Natural killer cell (primary cell): ENCODE measurements at regions not wholly inside any gene's neighbourhood (a gene's known extent, or its start where the extent isn't known, plus 50 kb on each side); places are given as distances from the start of the nearest gene placed in this dataset.

Experiments used
- ATAC-seq, 3 donors: fragments of 150-1000 bp in 2 of 3; fragments of 200-7000 bp in 1 of 3; cut with Tn5 transposase; 1 replicate in 1 of 3; 2 replicates in 2 of 3; pipeline ENCODE4 v1.10.0; 2021; ENCODE audit warnings: mild to moderate bottlenecking in 2 of 3, moderate library complexity in 2 of 3
- DNase-seq, 2 donors: peaks; one replicate each; pipeline versions ENCODE4 v3.0.0 to v3.0.0-alpha.2; 2013 to 2021; ENCODE audit warnings: mixed read lengths in 1 of 2
- H3K27ac ChIP-seq: one replicate; pipeline ENCODE4 v1.5.1; 2013; ENCODE audit warnings: mild to moderate bottlenecking, low read length
- H3K27me3 ChIP-seq: one replicate; pipeline ENCODE4 v1.6.1; 2013; ENCODE audit warnings: low read length; ENCODE audit not compliant: control insufficient read depth, insufficient read depth
- H3K36me3 ChIP-seq: one replicate; pipeline ENCODE4 v1.6.1; 2013; ENCODE audit warnings: low read length; ENCODE audit not compliant: control insufficient read depth, insufficient read depth
- H3K4me1 ChIP-seq: one replicate; pipeline ENCODE4 v1.6.1; 2013; ENCODE audit warnings: low read length; ENCODE audit not compliant: control insufficient read depth, insufficient read depth
- H3K4me3 ChIP-seq: one replicate; pipeline ENCODE4 v1.5.1; 2013; ENCODE audit warnings: low read length
- H3K9me3 ChIP-seq: one replicate; pipeline ENCODE4 v1.6.1; 2013; ENCODE audit warnings: low read length; ENCODE audit not compliant: control insufficient read depth, insufficient read depth
- H3K27ac Mint-ChIP-seq, 2 donors: one replicate each; pipeline ENCODE4 v1.8.0; 2022; ENCODE audit warnings: mild to moderate bottlenecking in 2 of 2, mixed read lengths in 2 of 2, moderate library complexity in 1 of 2
- H3K27me3 Mint-ChIP-seq, 2 donors: one replicate each; pipeline ENCODE4 v1.8.0; 2022; ENCODE audit warnings: low read depth in 2 of 2, mixed read lengths in 2 of 2
- H3K36me3 Mint-ChIP-seq: one replicate; pipeline ENCODE4 v1.8.0; 2022; ENCODE audit warnings: mixed read lengths
- H3K4me1 Mint-ChIP-seq, 2 donors: one replicate each; pipeline ENCODE4 v1.8.0; 2022; ENCODE audit warnings: mixed read lengths in 2 of 2
- H3K4me3 Mint-ChIP-seq: one replicate; pipeline ENCODE4 v1.8.0; 2022; ENCODE audit warnings: mild to moderate bottlenecking, moderate library complexity, mixed read lengths
- H3K9me3 Mint-ChIP-seq, 2 donors: one replicate each; pipeline ENCODE4 v1.8.0; 2022; ENCODE audit warnings: mixed read lengths in 2 of 2
- CTCF ChIP-seq: fragments of 200-600 bp; IDR thresholded peaks from one replicate; pipeline ENCODE4 v1.8.0; 2022; ENCODE audit warnings: antibody characterized with exemption
- WGBS: methylation state at CpG from one replicate; pipeline ENCODE4 v1.1.7; 2013; ENCODE audit warnings: missing lambda C conversion rate; ENCODE audit not compliant: insufficient coverage; 5-methylcytosine and 5-hydroxymethylcytosine counted together
- intact Hi-C: fragments of 100-400 bp; cut with micrococcal nuclease; formaldehyde crosslinking; loops from one replicate; pipeline ENCODE4 v1.14.2; 2022

- Histone ChIP-seq H3K27me3 (no peaks in the 10 kb centered on the region), H3K27ac (no peak overlapping the region), H3K36me3 (no peaks in the 10 kb centered on the region), H3K4me3 (no peak overlapping the region), H3K9me3 (no peaks in the 10 kb centered on the region), H3K4me1 (no peaks in the 10 kb centered on the region)
- Mint-ChIP-seq H3K4me1 (no peaks in the 10 kb centered on the region), H3K4me3 (no peak overlapping the region), H3K27me3 (peaks cover 0 to 3% of the 10 kb centered on the region in 2 donors), H3K27ac (no peak overlapping the region), H3K9me3 (peaks cover 0 to 2% of the 10 kb centered on the region in 2 donors), H3K36me3 (no peaks in the 10 kb centered on the region)
- DNase-seq (no peak), ATAC-seq (no peak)
- TF ChIP-seq CTCF: no peak
- intact Hi-C loops: no loop called here
Measured at GRCh38 chr5:10118150-10118549, 131.5 kb downstream of the ATPSCKMT start.

GRCh38 chr5:10116594-10116993 is 133.1 kb downstream of the ATPSCKMT start:
- H3K36me3 ChIP-seq: no peaks in the 10 kb centered on the region

GRCh38 chr5:10115669-10116068 is 134.0 kb downstream of the ATPSCKMT start:
- intact Hi-C loops: no loop called here
- H3K9me3 Mint-ChIP-seq: no peaks in the 10 kb centered on the region
- no peak for TF ChIP-seq CTCF

More at GRCh38 chr5:10116594-10116993, 133.1 kb downstream of the ATPSCKMT start:
- no peaks in the 10 kb centered on the region for H3K4me1 ChIP-seq
- H3K9me3 ChIP-seq: no peaks in the 10 kb centered on the region
- TF ChIP-seq CTCF: no peak
- Mint-ChIP-seq H3K27me3 (peaks cover 0 to 3% of the 10 kb centered on the region in 2 donors), H3K4me1 (no peaks in the 10 kb centered on the region), H3K4me3 (no peak overlapping the region), H3K36me3 (no peaks in the 10 kb centered on the region), H3K9me3 (no peaks in the 10 kb centered on the region), H3K27ac (no peak overlapping the region)
- DNase-seq (no peak), ATAC-seq (no peak)
- H3K27ac ChIP-seq: no peak overlapping the region
- H3K4me3 ChIP-seq: no peak overlapping the region
- no peaks in the 10 kb centered on the region for H3K27me3 ChIP-seq
- intact Hi-C loops: no loop called here

GRCh38 chr5:10111571-10111970 is 138.1 kb downstream of the ATPSCKMT start:
- Mint-ChIP-seq H3K4me3 (no peak overlapping the region), H3K4me1 (no peaks in the 10 kb centered on the region), H3K36me3 (no peaks in the 10 kb centered on the region), H3K27ac (no peak overlapping the region), H3K9me3 (no peaks in the 10 kb centered on the region), H3K27me3 (peaks cover 0 to 3% of the 10 kb centered on the region in 2 donors)
- Histone ChIP-seq H3K27ac (no peak overlapping the region), H3K4me3 (no peak overlapping the region), H3K9me3 (no peaks in the 10 kb centered on the region), H3K36me3 (no peaks in the 10 kb centered on the region), H3K27me3 (no peaks in the 10 kb centered on the region), H3K4me1 (no peaks in the 10 kb centered on the region)
- intact Hi-C loops: no loop called here
- DNase-seq (no peak), ATAC-seq (no peak)
- no peak for TF ChIP-seq CTCF
- 42% methylated on average over 7 of the region's 7 CpGs for WGBS

More at GRCh38 chr5:10115669-10116068, 134.0 kb downstream of the ATPSCKMT start:
- Mint-ChIP-seq H3K27me3 (peaks cover 0 to 3% of the 10 kb centered on the region in 2 donors), H3K4me3 (no peak overlapping the region), H3K27ac (no peak overlapping the region), H3K4me1 (no peaks in the 10 kb centered on the region), H3K36me3 (no peaks in the 10 kb centered on the region)
- Histone ChIP-seq H3K36me3 (no peaks in the 10 kb centered on the region), H3K9me3 (no peaks in the 10 kb centered on the region), H3K4me1 (no peaks in the 10 kb centered on the region), H3K27me3 (no peaks in the 10 kb centered on the region), H3K4me3 (no peak overlapping the region), H3K27ac (no peak overlapping the region)
- WGBS: 96% methylated on average over 4 of the region's 4 CpGs
- no peak for ATAC-seq
- no peak for DNase-seq
